CD4-positive, alpha-beta T cell treated with Interleukin-4 for 1 hour (primary cell): ENCODE measurements at regions not wholly inside any gene's neighbourhood (a gene's known extent, or its start where the extent isn't known, plus 50 kb on each side); places are given as distances from the start of the nearest gene placed in this dataset.

Source experiments
- DNase-seq, 2 donors: peaks; one replicate each; pipeline ENCODE4 v3.0.0-alpha.2; 2020 to 2022

GRCh38 chr4:11264841-11265240 lies 163.9 kb downstream of the HS3ST1 start:
- DNase-seq = no peak

- DNase-seq = no peak
These were observed 164.3 kb downstream of the HS3ST1 start for GRCh38 chr4:11264346-11264745.

- no peak for DNase-seq
These were observed 165.5 kb downstream of the HS3ST1 start for GRCh38 chr4:11263208-11263607.

- no peak for DNase-seq
These were observed 167.4 kb downstream of the HS3ST1 start for GRCh38 chr4:11261066-11261850.

- no peak for DNase-seq
These were observed 168.9 kb downstream of the HS3ST1 start for GRCh38 chr4:11259837-11260236.

- DNase-seq = no peak
These were observed 176.5 kb downstream of the HS3ST1 start for GRCh38 chr4:11252149-11252548.

- no peak for DNase-seq
These were observed 178.2 kb downstream of the HS3ST1 start for GRCh38 chr4:11250510-11250909.

GRCh38 chr4:11232015-11232414 lies 196.7 kb downstream of the HS3ST1 start:
- DNase-seq = no peak

- DNase-seq = no peak
These were observed 197.8 kb downstream of the HS3ST1 start for GRCh38 chr4:11230866-11231265.

- DNase-seq = no peak
These were observed 200.2 kb downstream of the HS3ST1 start for GRCh38 chr4:11228530-11228929.

- no peak for DNase-seq
These were observed 205.4 kb downstream of the HS3ST1 start for GRCh38 chr4:11223311-11223710.

GRCh38 chr4:11218692-11219091 lies 210.0 kb downstream of the HS3ST1 start:
- DNase-seq = no peak

GRCh38 chr4:11216520-11216919 lies 212.2 kb downstream of the HS3ST1 start:
- DNase-seq = no peak

GRCh38 chr4:11214281-11214680 lies 214.4 kb downstream of the HS3ST1 start:
- no peak for DNase-seq

GRCh38 chr4:11209826-11210225 lies 218.9 kb downstream of the HS3ST1 start:
- no peak for DNase-seq

- DNase-seq = no peak
These were observed 227.4 kb downstream of the HS3ST1 start for GRCh38 chr4:11201256-11201655.

GRCh38 chr4:11198516-11199305 lies 230.0 kb downstream of the HS3ST1 start:
- DNase-seq = no peak

- no peak for DNase-seq
These were observed 230.9 kb downstream of the HS3ST1 start for GRCh38 chr4:11197631-11198341.

- DNase-seq = no peak
These were observed 231.7 kb downstream of the HS3ST1 start for GRCh38 chr4:11196927-11197522.

- DNase-seq = no peak
These were observed 234.3 kb downstream of the HS3ST1 start for GRCh38 chr4:11194431-11194830.

- no peak for DNase-seq
These were observed 238.9 kb downstream of the HS3ST1 start for GRCh38 chr4:11189756-11190155.

GRCh38 chr4:11183356-11183740 lies 245.3 kb downstream of the HS3ST1 start:
- no peak for DNase-seq
